ENCODE measurements at regions not wholly inside any gene's neighbourhood (a gene's known extent, or its start where the extent isn't known, plus 50 kb on each side); places are given as distances from the start of the nearest gene placed in this dataset.

- DNase-seq (ENCODE audit: low read depth): no peak
- H3K4me3 ChIP-seq (ENCODE audit: low read depth, low read length): no peak overlapping the region
- TF ChIP-seq CTCF (IDR thresholded peaks at IDR 0.05; ENCODE audit: insufficient read depth, low read length): no peak
Measured at GRCh38 chr21:34018185-34018584, 55.2 kb upstream of the MRPS6 start.

DNA sequence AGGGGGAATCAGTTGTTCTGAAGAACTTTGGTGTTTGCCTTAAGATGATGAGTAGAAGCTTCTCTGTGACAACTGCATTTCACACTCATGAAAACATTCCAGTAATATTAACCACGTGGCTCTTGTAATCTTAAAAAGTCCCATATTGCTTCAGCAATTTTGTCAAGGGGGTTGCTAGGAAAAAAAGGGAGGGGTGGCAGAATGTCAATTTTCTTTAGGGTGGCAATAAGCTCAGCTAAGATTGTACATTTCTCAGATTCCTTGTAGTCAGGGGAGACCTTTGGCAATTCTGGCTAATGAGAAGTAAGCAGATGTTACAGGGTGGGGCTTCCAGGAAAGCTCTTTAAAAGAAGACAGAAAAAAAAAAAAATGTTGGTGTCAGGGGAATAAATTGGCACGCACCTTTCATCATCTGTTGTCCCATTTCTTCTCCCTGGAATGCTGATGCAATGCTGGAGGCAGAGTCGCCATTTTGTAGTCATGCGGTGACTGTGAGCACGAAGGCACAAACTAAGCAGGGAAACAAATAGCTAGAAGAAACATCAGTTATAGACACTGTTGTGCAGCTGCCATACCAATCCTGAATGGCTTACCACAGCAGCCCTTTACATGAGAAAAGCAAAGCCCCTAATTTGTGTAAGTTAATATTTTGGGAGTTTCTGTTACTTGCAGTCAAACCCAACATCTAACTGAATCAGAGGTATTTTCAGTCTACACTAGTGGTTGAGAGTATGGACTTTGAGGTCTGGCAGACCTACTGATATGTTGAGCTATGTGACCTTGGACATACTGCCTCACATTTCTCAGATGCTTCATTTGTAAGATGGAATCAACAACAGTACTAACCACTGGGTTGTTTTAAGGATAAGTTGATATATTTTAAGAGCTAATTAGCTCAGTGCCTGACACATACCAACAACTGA is 56.1 kb upstream of the MRPS6 start:
- no peak for TF ChIP-seq CTCF (IDR thresholded peaks at IDR 0.05; ENCODE audit: insufficient read depth, low read length)
- DNase-seq (ENCODE audit: low read depth): peak; percentile 64
- H3K4me3 ChIP-seq (ENCODE audit: low read depth, low read length): no peak overlapping the region

DNA sequence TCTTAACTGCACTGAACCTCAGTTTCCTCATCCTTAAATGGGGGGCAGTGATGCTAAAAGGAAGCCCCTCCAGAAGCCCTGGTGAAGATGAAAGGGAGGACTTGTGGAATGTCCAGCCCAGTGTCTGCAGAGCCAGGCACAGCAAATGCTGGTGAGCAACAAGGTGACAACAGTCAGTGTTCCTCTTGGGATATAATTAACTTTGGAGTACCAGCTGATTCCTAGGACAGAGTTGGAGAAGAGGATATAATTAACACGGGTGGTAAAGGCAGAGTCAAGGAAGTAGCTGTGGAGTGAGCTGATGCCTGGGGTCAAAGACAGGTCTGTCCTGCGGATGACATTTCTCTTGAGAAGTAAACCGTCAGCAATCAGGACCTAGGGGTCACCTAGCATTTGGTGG is 60.7 kb upstream of the MRPS6 start:
- no peak for TF ChIP-seq CTCF (IDR thresholded peaks at IDR 0.05; ENCODE audit: insufficient read depth, low read length)
- no peak overlapping the region for H3K4me3 ChIP-seq (ENCODE audit: low read depth, low read length)
- DNase-seq (ENCODE audit: low read depth): no peak

- no peak for TF ChIP-seq CTCF (IDR thresholded peaks at IDR 0.05; ENCODE audit: insufficient read depth, low read length)
- DNase-seq (ENCODE audit: low read depth): no peak
- H3K4me3 ChIP-seq (ENCODE audit: low read depth, low read length): no peak overlapping the region
Measured at GRCh38 chr21:34011660-34012059, 61.7 kb upstream of the MRPS6 start.

DNA sequence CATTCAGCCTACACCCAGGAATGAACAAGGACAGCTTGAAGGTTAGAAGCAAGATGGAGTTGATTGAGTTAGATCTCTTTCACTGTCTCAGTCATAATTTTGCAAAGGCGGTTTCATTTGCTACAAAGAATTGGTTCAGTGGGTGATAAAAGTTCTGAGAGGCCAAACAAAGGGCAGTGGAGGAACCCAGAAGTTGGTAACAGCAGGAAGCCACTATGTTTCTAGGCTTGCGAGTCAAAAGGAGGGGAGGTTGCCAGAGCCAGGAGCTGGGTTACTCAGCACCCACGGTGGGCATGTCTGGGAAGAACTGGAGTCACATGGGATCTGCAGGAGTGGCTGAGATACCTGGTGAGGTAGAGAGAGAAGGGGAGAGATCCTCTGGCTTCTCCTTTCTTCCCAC is 64.2 kb upstream of the MRPS6 start:
- no peak for TF ChIP-seq CTCF (IDR thresholded peaks at IDR 0.05; ENCODE audit: insufficient read depth, low read length)
- no peak overlapping the region for H3K4me3 ChIP-seq (ENCODE audit: low read depth, low read length)
- DNase-seq (ENCODE audit: low read depth): no peak

GRCh38 chr21:34008618-34009017 is 64.8 kb upstream of the MRPS6 start:
- no peak overlapping the region for H3K4me3 ChIP-seq (ENCODE audit: low read depth, low read length)
- no peak for TF ChIP-seq CTCF (IDR thresholded peaks at IDR 0.05; ENCODE audit: insufficient read depth, low read length)
- DNase-seq (ENCODE audit: low read depth): peak; percentile 47
